ENCODE measurements at regions not wholly inside any gene's neighbourhood (a gene's known extent, or its start where the extent isn't known, plus 50 kb on each side); places are given as distances from the start of the nearest gene placed in this dataset.

DNA sequence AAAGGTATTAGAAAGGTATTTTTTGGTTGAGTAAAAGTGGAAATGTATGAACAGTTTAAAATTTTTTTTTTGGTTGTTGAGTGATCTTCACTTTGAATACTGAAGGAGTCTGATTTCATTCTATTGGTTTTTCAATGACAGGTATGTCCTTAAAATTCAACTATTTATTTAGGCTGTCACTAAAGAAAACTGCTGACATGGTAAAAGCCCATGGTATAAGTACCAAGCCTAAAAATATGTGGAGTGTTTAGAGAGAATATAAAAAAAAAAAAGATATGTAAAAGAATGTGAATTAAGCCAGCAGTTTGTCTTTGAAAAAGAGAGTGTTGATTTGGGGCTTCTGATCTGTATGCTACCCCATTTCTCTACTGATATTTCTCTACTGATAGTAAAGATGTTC, 90.3 kb upstream of the SUCLG2 start:
- TF ChIP-seq, protein P1, sequence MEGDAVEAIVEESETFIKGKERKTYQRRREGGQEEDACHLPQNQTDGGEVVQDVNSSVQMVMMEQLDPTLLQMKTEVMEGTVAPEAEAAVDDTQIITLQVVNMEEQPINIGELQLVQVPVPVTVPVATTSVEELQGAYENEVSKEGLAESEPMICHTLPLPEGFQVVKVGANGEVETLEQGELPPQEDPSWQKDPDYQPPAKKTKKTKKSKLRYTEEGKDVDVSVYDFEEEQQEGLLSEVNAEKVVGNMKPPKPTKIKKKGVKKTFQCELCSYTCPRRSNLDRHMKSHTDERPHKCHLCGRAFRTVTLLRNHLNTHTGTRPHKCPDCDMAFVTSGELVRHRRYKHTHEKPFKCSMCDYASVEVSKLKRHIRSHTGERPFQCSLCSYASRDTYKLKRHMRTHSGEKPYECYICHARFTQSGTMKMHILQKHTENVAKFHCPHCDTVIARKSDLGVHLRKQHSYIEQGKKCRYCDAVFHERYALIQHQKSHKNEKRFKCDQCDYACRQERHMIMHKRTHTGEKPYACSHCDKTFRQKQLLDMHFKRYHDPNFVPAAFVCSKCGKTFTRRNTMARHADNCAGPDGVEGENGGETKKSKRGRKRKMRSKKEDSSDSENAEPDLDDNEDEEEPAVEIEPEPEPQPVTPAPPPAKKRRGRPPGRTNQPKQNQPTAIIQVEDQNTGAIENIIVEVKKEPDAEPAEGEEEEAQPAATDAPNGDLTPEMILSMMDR (IDR thresholded peaks at IDR 0.05) = no peak
- TF ChIP-seq RNF2 (IDR thresholded peaks at IDR 0.05; ENCODE audit: borderline replicate concordance, low read depth) (no peak), POLR2A (IDR thresholded peaks at IDR 0.05; ENCODE audit: low read length) (no peak), MAFK (IDR thresholded peaks at IDR 0.05; ENCODE audit: partially characterized antibody) (peak; percentile 60)
- TF ChIP-seq, protein P2, sequence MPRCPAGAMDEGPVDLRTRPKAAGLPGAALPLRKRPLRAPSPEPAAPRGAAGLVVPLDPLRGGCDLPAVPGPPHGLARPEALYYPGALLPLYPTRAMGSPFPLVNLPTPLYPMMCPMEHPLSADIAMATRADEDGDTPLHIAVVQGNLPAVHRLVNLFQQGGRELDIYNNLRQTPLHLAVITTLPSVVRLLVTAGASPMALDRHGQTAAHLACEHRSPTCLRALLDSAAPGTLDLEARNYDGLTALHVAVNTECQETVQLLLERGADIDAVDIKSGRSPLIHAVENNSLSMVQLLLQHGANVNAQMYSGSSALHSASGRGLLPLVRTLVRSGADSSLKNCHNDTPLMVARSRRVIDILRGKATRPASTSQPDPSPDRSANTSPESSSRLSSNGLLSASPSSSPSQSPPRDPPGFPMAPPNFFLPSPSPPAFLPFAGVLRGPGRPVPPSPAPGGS (IDR thresholded peaks at IDR 0.05) = no peak

All from A549 (cell line).